ENCODE measurements at regions not wholly inside any gene's neighbourhood (a gene's known extent, or its start where the extent isn't known, plus 50 kb on each side); places are given as distances from the start of the nearest gene placed in this dataset.

- no peak for DNase-seq
Observed at GRCh38 chr1:56180520-56181190, 398.7 kb downstream of the PLPP3 start.

DNA sequence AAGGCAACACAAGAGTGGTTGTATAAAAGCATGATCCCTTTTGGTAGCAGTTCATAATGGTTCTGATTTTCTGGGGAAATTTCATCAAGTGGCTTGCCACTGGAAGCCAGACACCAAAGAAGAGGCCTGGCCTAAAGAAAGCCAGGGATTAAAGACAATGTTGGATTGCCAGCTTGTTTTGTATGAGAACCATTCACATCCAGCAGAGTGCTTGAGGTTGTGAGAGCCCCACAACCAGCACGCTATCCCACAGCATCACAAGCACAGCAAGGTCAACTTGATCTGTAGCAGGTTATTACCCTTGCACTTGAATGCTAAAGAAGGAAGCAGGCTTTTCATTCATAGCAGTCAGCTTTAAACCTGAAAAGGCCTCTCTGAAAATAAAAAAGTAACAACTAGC lies 399.8 kb downstream of the PLPP3 start:
- no peak for DNase-seq

- no peak for DNase-seq
Observed at GRCh38 chr1:56175211-56175610, 404.2 kb downstream of the PLPP3 start.

DNA sequence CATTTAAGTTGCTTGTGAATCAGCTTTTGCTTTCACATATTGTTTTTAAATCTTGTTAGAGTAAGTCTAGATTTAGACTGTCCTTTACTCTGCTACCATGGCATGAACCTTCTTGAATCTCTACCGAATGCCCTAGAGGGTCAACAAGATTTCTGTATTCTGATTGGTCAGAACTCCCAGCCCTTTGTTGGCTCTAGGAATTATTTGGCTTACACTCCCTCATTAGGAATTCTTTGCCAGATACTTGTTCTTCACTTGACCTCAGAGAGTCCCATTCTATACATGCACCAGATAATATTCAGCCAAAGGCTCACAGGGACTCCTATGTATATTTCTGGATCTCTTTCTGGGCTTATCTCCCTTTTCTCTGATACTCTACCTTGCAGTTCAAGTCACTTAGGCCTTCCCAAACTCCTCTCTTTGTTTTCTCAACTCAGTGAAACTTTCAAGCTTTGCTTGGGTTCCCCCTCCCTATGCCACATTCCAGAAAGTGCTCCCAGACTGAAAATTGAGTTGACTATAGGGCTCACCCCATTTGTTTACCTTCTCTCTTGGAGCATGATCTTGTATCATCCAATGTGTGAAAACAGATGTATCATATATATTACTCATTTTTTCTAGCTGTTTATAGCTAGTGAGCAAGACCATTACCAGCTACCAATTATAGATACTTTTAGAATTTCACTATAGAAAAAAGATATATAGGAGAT lies 405.0 kb downstream of the PLPP3 start:
- DNase-seq, result no peak

DNA sequence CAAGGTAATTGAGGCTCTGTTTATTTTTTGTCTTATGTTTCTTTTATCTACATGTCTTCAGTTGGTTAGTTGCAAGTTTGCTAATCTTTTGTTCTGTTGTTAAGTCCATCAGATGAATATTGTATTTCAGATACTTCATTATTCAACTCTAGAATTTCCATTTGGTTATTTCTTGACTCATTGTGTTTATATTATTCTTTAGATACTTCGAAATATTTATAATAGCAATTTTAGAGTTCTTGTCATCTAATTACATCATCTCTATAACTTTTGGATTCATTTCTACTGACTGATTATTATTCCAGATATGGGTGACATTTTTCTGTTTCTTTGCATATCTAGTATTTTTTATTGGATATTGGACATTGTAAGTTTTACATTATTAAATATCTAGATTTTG lies 405.6 kb downstream of the PLPP3 start:
- no peak for DNase-seq

DNA sequence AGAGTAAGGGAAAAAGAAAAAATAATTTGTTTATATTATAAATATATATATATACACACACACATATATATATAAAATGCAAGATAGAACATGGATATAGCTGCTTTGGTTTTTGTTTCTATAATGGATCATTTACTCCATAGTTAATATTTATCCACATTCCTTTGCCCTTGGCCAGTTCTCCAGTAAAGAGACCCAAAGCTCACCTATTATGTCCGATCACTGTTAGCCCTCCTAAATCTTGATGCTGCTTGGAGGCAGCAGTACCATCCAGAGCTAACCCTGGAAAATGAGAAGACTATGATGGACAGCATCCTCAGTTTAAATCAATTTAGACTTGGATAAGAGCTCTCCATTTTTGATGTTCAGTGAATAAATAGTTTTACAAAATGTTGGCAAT lies 407.7 kb downstream of the PLPP3 start:
- no peak for DNase-seq

- DNase-seq, result no peak
Observed at GRCh38 chr1:56170784-56171320, 408.5 kb downstream of the PLPP3 start.

DNA sequence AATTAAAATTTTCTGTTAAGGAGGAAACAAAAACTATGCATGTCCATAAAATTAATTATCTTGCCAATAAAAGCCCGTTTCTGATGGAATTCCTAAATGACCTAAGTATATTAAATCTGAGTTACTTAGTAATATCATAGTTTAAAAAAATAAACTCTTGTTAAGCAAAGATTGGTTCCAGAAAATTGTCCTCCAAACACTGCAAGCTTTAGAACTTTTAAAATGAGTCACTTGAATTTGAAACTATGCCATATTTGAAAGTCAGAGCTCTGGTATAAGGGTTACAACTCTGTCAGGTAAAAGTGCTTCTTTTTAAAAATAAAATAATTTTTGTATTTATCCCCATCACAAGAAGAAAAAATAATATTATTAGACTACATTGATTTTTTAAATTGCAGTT lies 409.5 kb downstream of the PLPP3 start:
- DNase-seq, result no peak

GRCh38 chr1:56168176-56168575 lies 411.2 kb downstream of the PLPP3 start:
- no peak for DNase-seq

GRCh38 chr1:56167596-56167995 lies 411.8 kb downstream of the PLPP3 start:
- DNase-seq, result no peak

DNA sequence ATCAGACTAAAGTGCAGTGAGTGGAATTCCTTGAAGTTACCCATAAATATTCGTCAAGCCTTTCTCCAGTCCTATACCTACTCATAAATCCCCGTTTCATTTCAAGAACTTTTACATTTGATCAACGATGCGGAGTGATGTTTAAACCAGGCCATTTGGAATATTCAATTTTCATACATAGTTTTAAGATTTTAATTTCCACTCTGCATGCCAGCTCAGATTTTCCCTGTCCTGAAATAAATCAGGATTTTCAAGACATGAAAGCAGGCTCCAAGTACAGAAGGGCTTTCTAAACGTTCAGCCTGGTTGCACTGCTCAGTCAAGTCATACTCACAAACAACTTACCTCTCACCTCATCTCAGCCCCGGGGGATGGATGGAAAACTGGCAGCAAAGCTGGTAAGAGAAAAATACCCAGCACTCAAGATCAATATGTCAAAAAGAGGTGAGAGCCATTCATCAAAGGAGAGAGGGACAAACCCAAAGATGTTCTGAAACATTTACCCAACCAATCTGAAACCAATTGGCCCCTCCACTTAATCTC lies 418.5 kb downstream of the PLPP3 start:
- no peak for DNase-seq

GRCh38 chr1:56156971-56157876 lies 422.1 kb downstream of the PLPP3 start:
- no peak for DNase-seq

DNA sequence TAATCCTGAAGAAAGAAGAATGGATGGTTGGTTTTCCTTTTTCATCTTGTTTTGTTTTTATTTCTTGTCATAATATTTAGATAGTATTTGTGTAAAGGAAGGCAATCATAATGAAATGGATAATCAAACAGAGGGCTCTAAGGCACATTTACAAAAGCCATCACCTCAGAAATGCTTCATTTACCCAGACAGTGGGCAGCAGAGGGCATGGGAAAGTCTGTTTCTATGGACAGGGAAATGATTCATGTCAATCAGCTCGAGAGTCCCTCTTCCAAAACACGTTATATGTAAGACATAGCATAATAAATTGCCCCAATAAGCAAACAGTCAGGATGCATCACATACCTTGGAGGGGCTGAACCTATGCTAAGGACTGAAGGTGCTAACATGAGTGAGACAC lies 426.1 kb downstream of the PLPP3 start:
- DNase-seq, result no peak

DNA sequence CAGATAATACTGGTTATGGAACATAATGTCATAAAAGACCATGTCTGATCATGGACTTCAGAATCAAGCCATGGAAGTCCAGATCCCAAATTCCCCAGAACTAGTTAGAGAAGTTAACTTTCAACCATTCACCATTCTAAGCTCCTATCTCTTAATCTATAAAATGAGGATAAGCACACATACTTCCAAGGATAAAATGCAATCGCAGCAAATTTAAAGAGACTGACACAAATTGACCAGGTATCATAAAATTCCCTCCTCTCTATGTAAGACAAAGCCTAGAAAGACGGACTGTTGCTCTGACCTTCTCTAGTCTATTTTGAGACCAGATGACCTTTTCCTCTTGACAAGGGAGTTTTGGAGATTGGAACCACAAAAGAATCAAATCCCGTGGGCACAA lies 426.7 kb downstream of the PLPP3 start:
- DNase-seq, result no peak

DNA sequence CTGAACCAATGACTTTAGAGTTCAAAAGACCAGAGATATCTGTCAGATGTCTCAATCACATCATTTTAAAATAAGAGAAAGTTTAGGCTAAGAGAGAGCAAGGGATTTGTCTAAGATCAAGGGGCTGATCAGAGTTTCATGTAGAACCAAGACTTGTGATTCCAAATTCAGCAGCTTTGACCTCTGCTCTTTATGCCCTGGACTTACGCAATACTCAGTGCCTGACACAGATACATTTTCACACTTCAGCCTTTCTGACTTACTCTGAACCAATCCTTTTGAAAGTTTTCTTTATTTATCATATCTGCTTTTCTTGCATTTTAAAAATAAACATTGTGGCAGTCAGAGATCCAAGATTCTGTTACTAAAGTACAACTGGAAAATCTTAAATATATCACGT lies 428.0 kb downstream of the PLPP3 start:
- no peak for DNase-seq

DNA sequence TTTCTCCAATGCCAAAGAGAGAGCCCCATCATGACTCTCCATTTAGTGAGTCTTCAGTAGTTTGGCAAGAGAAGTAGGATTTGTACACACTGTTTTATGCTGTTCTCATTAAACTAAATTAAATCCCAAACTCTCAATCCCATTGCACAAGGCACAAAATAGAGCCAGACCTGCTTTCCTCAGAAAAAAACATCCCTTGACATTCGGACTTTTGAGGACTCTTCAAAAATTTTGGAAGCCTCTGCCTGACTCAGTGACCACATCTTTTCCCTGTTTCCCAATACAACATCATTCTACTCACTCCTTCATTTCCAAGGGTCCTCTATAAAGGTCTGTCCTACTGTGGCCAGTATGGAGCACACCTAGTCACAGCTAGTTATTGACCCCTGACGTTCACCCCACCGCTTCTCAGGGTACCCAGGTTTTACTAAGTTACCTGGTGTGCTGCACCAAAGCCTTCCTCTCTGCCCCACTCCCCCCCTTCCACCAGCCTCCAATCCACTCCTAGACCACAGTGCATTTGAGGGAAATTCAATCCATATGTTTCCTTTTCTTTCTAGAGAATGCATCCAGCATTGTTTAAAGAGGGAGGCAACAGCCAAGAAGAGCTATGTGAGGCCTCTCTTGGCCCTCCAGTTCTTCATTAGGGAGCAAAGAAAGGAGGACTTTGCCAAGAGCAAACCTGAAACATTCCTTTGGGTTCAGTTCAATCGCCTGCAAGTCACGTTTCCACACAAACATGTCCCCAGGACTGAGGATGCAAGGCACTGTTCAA lies 428.7 kb downstream of the PLPP3 start:
- DNase-seq, result no peak

GRCh38 chr1:56149761-56150160 lies 429.6 kb downstream of the PLPP3 start:
- DNase-seq, result no peak

DNA sequence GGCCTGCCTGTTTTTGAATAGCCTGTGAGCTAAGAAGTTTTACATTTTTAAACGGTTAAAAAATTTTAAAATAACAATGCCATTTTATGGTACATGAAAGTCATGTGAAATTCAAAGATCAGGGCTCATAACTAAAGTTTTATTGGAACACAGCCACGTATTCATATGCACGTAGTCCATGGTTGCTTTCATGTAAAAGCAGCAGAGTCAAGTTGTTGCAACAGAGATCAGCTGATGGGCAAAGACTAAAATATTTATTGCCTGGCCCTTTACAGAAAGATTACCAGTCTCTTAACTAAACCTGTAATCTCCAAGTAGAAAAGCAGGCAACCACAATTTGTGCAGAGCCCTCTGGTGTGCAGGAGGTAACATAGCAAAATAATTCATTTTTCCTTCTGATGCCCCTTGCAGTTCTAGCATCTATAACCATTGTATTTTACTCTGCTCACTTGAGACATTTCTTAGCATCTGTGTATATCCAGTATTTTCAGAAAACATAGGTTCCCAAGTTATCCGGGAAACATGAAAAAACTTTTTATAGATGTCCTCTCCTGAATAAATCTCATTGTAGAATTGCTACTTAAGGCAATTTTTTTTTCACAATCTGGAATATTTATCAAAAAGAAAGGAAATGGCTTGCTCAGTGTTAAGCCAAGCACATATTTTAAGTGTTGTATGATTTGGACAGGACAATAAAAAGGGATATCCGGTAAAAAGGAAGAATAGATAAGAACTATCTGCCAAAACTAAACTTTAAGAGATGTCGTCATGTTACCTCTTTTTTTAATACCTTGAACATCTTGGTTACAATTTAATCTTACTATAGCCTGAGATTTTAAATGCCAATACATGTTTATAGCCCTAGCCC lies 430.8 kb downstream of the PLPP3 start:
- DNase-seq, result no peak

DNA sequence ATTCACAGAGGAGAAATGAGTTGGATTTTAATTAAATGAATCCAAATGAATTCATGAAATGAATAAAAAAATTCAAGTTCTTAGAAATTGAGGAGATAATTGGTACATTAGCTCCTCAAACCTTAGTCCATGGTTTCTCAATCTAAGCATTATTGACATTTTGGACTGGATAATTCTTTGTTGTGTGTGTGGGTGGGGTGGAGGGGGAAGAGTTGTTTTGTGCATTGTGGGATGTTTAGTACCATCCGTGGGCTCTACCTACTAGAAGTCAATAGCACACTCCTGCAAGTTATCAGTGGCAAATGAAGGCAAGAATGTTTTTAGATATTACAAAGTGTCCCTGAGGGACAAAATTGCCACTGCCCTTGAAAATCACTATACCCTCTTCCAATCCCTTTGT lies 431.9 kb downstream of the PLPP3 start:
- DNase-seq, result no peak

GRCh38 chr1:56147034-56147433 lies 432.3 kb downstream of the PLPP3 start:
- DNase-seq, result no peak

- no peak for DNase-seq
Observed at GRCh38 chr1:56146449-56146848, 432.9 kb downstream of the PLPP3 start.
